ENCODE measurements at regions not wholly inside any gene's neighbourhood (a gene's known extent, or its start where the extent isn't known, plus 50 kb on each side); places are given as distances from the start of the nearest gene placed in this dataset.
A peak's percentile ranks its signal among the peaks of the same experiment; 100 is the strongest.

GRCh38 chr10:120735773-120736371 lies 115.3 kb upstream of the WDR11 start:
- Histone ChIP-seq H3K27ac (no peak overlapping the region), H3K36me3 (no peaks in the 10 kb centered on the region), H3K4me3 (no peak overlapping the region), H3K4me1 (no peaks in the 10 kb centered on the region), H3K27me3 (no peaks in the 10 kb centered on the region), H3K9me3 (no peaks in the 10 kb centered on the region)
- WGBS, 2 donors (ENCODE audit: low coverage in 1 of 2), result 39 to 41% methylated on average over 4 to 5 of the region's 5 CpGs
- no peak for TF ChIP-seq POLR2A (IDR thresholded peaks at IDR 0.05)
- peak; percentile 53 to 65 (median 61) for TF ChIP-seq CTCF (IDR thresholded peaks at IDR 0.05)
- DNase-seq, result no peak
- intact Hi-C loops (cut with DNase I; ENCODE audit: low total_unique reads) (no loop called here), in situ Hi-C loops (cut with MboI; ENCODE audit: low pct_ligation_motif_present in 1 of 4, low pct_unique_long_range_greater_than_20kb in 1 of 4, low sequenced_read_pairs in 3 of 4) (loop anchor here in 1 of 4 donors (25.0 kb wide), 1 partner anchor 324 kb away; no protein-coding TSS in a partner anchor)

- no peak for DNase-seq
- H3K27ac ChIP-seq, result no peak overlapping the region
- H3K9me3 ChIP-seq, result no peaks in the 10 kb centered on the region
- H3K27me3 ChIP-seq, result no peaks in the 10 kb centered on the region
- TF ChIP-seq CTCF (IDR thresholded peaks at IDR 0.05), result no peak
- TF ChIP-seq POLR2A (IDR thresholded peaks at IDR 0.05), result no peak
- TF ChIP-seq POLR2AphosphoS5 (IDR thresholded peaks at IDR 0.05), result no peak
- TF ChIP-seq EP300 (IDR thresholded peaks at IDR 0.05; ENCODE audit: low read depth), result no peak
- intact Hi-C loops (cut with DNase I; ENCODE audit: low total_unique reads), result no loop called here
- 50 to 60% methylated on average over 1 to 4 of the region's 4 CpGs for WGBS, 2 donors (ENCODE audit: low coverage in 1 of 2)
- H3K4me3 ChIP-seq, result no peak overlapping the region
- no peaks in the 10 kb centered on the region for H3K36me3 ChIP-seq
- in situ Hi-C loops (cut with MboI; ENCODE audit: low pct_ligation_motif_present in 1 of 4, low pct_unique_long_range_greater_than_20kb in 1 of 4, low sequenced_read_pairs in 3 of 4), result loop anchor here in 1 of 4 donors (25.0 kb wide), 1 partner anchor 324 kb away; no protein-coding TSS in a partner anchor
- H3K4me1 ChIP-seq, result no peaks in the 10 kb centered on the region
These were observed 114.8 kb upstream of the WDR11 start for GRCh38 chr10:120736377-120736776.

DNA sequence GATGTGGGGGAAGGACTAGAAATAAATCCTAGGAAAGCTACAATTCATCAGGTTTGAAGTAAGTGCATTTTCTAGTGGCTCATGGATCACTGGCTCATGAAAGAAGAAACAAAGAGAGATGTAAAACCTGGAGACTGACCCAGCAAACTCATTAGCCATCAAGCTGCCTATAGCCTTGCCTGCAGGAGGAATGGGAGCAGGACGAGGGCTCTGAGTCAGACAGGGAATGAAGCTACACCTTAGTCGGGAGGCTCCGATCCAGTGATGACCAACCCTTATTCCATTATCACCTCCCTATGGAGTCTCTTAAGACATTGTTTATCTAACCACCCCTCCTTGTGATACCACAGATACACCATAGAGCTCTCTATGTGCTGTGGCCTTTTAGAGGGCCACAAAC lies 112.5 kb upstream of the WDR11 start:
- Histone ChIP-seq H3K27me3 (no peaks in the 10 kb centered on the region), H3K36me3 (no peaks in the 10 kb centered on the region), H3K9me3 (no peaks in the 10 kb centered on the region), H3K27ac (no peak overlapping the region), H3K4me1 (no peaks in the 10 kb centered on the region), H3K4me3 (no peak overlapping the region)
- TF ChIP-seq POLR2A (IDR thresholded peaks at IDR 0.05) (no peak), POLR2AphosphoS5 (IDR thresholded peaks at IDR 0.05) (no peak), CTCF (IDR thresholded peaks at IDR 0.05) (no peak), EP300 (IDR thresholded peaks at IDR 0.05; ENCODE audit: low read depth) (no peak)
- in situ Hi-C loops (cut with MboI; ENCODE audit: low pct_ligation_motif_present in 1 of 4, low pct_unique_long_range_greater_than_20kb in 1 of 4, low sequenced_read_pairs in 3 of 4), result loop anchor here in 1 of 4 donors (25.0 kb wide), 1 partner anchor 326 kb away; no protein-coding TSS in a partner anchor
- no peak for DNase-seq
- 51% methylated on average over 3 of the region's 3 CpGs; no CpG with 5 or more reads in 1 of the 2 donors for WGBS, 2 donors (ENCODE audit: low coverage in 1 of 2)
- intact Hi-C loops (cut with DNase I; ENCODE audit: low total_unique reads), result no loop called here

DNA sequence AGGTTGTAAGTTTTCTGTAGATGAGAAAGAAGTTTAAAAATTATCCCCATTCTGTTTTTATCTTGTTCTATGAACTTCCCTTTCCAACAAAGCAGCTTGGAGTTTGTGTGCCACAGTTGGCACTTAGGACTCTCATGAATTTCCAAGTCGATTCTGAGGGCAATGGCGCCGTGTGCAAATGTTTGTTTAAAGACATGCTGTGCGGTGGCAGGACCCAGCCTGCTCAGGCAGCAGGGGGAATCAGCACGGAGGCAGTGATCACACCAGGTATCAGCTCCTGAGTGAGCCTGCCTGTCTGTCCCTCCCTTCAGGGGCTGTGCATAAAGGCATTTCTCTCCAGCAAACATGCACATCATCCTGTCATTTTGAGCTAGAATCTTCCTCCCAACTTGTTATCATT lies 109.8 kb upstream of the WDR11 start:
- no peak for DNase-seq
- intact Hi-C loops (cut with DNase I; ENCODE audit: low total_unique reads), result no loop called here
- TF ChIP-seq POLR2A (IDR thresholded peaks at IDR 0.05) (no peak), POLR2AphosphoS5 (IDR thresholded peaks at IDR 0.05) (no peak), EP300 (IDR thresholded peaks at IDR 0.05; ENCODE audit: low read depth) (no peak), CTCF (IDR thresholded peaks at IDR 0.05) (no peak)
- H3K9me3 ChIP-seq, result no peaks in the 10 kb centered on the region
- WGBS, 2 donors (ENCODE audit: low coverage in 1 of 2), result 41% methylated on average over 5 of the region's 5 CpGs; no CpG with 5 or more reads in 1 of the 2 donors
- no peak overlapping the region for H3K27ac ChIP-seq
- in situ Hi-C loops (cut with MboI; ENCODE audit: low pct_ligation_motif_present in 1 of 4, low pct_unique_long_range_greater_than_20kb in 1 of 4, low sequenced_read_pairs in 3 of 4), result loop anchor here in 1 of 4 donors (25.0 kb wide), 1 partner anchor 329 kb away; no protein-coding TSS in a partner anchor
- no peaks in the 10 kb centered on the region for H3K27me3 ChIP-seq
- no peaks in the 10 kb centered on the region for H3K4me1 ChIP-seq
- no peak overlapping the region for H3K4me3 ChIP-seq
- H3K36me3 ChIP-seq, result no peaks in the 10 kb centered on the region
